Lower lobe of right lung (tissue), 2 donors: ENCODE measurements at regions not wholly inside any gene's neighbourhood (a gene's known extent, or its start where the extent isn't known, plus 50 kb on each side); places are given as distances from the start of the nearest gene placed in this dataset.

Source experiments
- ATAC-seq, 2 donors: fragments of 200-7000 bp; cut with Tn5 transposase; one replicate each; pipeline ENCODE4 v1.9.1; 2020 to 2022; ENCODE audit warnings: mild to moderate bottlenecking in 2 of 2, moderate library complexity in 2 of 2
- DNase-seq: peaks from one replicate; pipeline ENCODE4 v3.0.0-alpha.2; 2020
- H3K27ac ChIP-seq: fragments of 200-600 bp; one replicate; pipeline ENCODE4 v1.8.0; 2022
- H3K27me3 ChIP-seq: fragments of 200-600 bp; one replicate; pipeline ENCODE4 v1.8.0; 2022; ENCODE audit warnings: low read depth
- H3K36me3 ChIP-seq: fragments of 200-600 bp; one replicate; pipeline ENCODE4 v1.8.0; 2022; ENCODE audit warnings: mild to moderate bottlenecking
- H3K4me1 ChIP-seq: fragments of 200-600 bp; one replicate; pipeline ENCODE4 v1.8.0; 2022
- H3K4me3 ChIP-seq: fragments of 200-600 bp; one replicate; pipeline ENCODE4 v1.8.0; 2022; ENCODE audit warnings: mild to moderate bottlenecking
- H3K9me3 ChIP-seq: fragments of 200-600 bp; one replicate; pipeline ENCODE4 v1.8.0; 2022
- CTCF ChIP-seq: fragments of 200-600 bp; IDR thresholded peaks from one replicate; pipeline ENCODE4 v1.8.0; 2022; ENCODE audit warnings: antibody characterized with exemption, mild to moderate bottlenecking
- intact Hi-C: fragments of 100-400 bp; cut with DNase I; formaldehyde crosslinking; loops from one replicate; pipeline ENCODE4 v1.11.0; 2022
- donor health status: DM: no; HTN: yes; CAD: no; lungs with severe emphysema.

GRCh38 chr5:8719796-8720195 lies 826.1 kb downstream of the SEMA5A start:
- Histone ChIP-seq H3K9me3 (no peaks in the 10 kb centered on the region), H3K4me3 (no peak overlapping the region), H3K4me1 (no peaks in the 10 kb centered on the region), H3K36me3 (no peaks in the 10 kb centered on the region), H3K27me3 (no peaks in the 10 kb centered on the region), H3K27ac (no peak overlapping the region)
- no peak for TF ChIP-seq CTCF
- intact Hi-C loops, result no loop called here
- no peak for DNase-seq
- ATAC-seq, result no peak

- DNase-seq (no peak), ATAC-seq (no peak)
- Histone ChIP-seq H3K4me3 (no peak overlapping the region), H3K27me3 (no peaks in the 10 kb centered on the region), H3K4me1 (no peaks in the 10 kb centered on the region), H3K9me3 (no peaks in the 10 kb centered on the region), H3K36me3 (no peaks in the 10 kb centered on the region), H3K27ac (no peak overlapping the region)
- no peak for TF ChIP-seq CTCF
- intact Hi-C loops, result no loop called here
These were observed 825.4 kb downstream of the SEMA5A start for GRCh38 chr5:8720506-8720905.

GRCh38 chr5:8721536-8721935 lies 824.3 kb downstream of the SEMA5A start:
- Histone ChIP-seq H3K9me3 (no peaks in the 10 kb centered on the region), H3K27me3 (no peaks in the 10 kb centered on the region), H3K27ac (no peak overlapping the region), H3K4me1 (no peaks in the 10 kb centered on the region), H3K36me3 (no peaks in the 10 kb centered on the region), H3K4me3 (no peak overlapping the region)
- TF ChIP-seq CTCF, result no peak
- DNase-seq, result no peak
- intact Hi-C loops, result no loop called here
- ATAC-seq, result no peak

- H3K27me3 ChIP-seq, result no peaks in the 10 kb centered on the region
- no peak for TF ChIP-seq CTCF
- no peak overlapping the region for H3K27ac ChIP-seq
- ATAC-seq (no peak), DNase-seq (no peak)
- no peaks in the 10 kb centered on the region for H3K4me1 ChIP-seq
- H3K4me3 ChIP-seq, result no peak overlapping the region
- no peaks in the 10 kb centered on the region for H3K36me3 ChIP-seq
- H3K9me3 ChIP-seq, result no peaks in the 10 kb centered on the region
- intact Hi-C loops, result no loop called here
These were observed 819.4 kb downstream of the SEMA5A start for GRCh38 chr5:8726383-8727036.

- no peaks in the 10 kb centered on the region for H3K9me3 ChIP-seq
- H3K27ac ChIP-seq, result no peak overlapping the region
- ATAC-seq (no peak), DNase-seq (no peak)
- no peak for TF ChIP-seq CTCF
- intact Hi-C loops, result no loop called here
- no peaks in the 10 kb centered on the region for H3K27me3 ChIP-seq
- H3K4me3 ChIP-seq, result no peak overlapping the region
- no peaks in the 10 kb centered on the region for H3K36me3 ChIP-seq
- H3K4me1 ChIP-seq, result no peaks in the 10 kb centered on the region
These were observed 818.5 kb downstream of the SEMA5A start for GRCh38 chr5:8727396-8727795.
